Nephron (organoid): ENCODE measurements at regions not wholly inside any gene's neighbourhood (a gene's known extent, or its start where the extent isn't known, plus 50 kb on each side); places are given as distances from the start of the nearest gene placed in this dataset.

ENCODE experiments used
- H3K27ac Mint-ChIP-seq, 3 experiments: 2 replicates each; pipeline ENCODE4 v1.8.0; 2020; ENCODE audit warnings: mixed read lengths in 3 of 3, mild to moderate bottlenecking in 2 of 3, moderate library complexity in 1 of 3
- H3K27me3 Mint-ChIP-seq: 2 replicates; pipeline ENCODE4 v1.8.0; 2021; ENCODE audit warnings: low read depth, mild to moderate bottlenecking, moderate library complexity, mixed read lengths
- H3K36me3 Mint-ChIP-seq: 2 replicates; pipeline ENCODE4 v1.8.0; 2020; ENCODE audit warnings: low read depth, mixed read lengths
- H3K4me1 Mint-ChIP-seq: 2 replicates; pipeline ENCODE4 v1.8.0; 2020; ENCODE audit warnings: mixed read lengths
- H3K4me3 Mint-ChIP-seq, 3 experiments: 2 replicates each; pipeline ENCODE4 v1.8.0; 2020; ENCODE audit warnings: mild to moderate bottlenecking in 3 of 3, mixed read lengths in 3 of 3, moderate library complexity in 2 of 3
- H3K9me3 Mint-ChIP-seq: 2 replicates; pipeline ENCODE4 v1.8.0; 2020; ENCODE audit warnings: mixed read lengths
- TF ChIP-seq, protein P1 (sequence below), 3 experiments: fragments of 200-600 bp; sonication (generic); IDR thresholded peaks; one replicate each; pipeline ENCODE4 v1.5.0; 2021; ENCODE audit warnings: antibody characterized with exemption in 3 of 3; ENCODE audit not compliant: unreplicated experiment in 3 of 3

DNA sequence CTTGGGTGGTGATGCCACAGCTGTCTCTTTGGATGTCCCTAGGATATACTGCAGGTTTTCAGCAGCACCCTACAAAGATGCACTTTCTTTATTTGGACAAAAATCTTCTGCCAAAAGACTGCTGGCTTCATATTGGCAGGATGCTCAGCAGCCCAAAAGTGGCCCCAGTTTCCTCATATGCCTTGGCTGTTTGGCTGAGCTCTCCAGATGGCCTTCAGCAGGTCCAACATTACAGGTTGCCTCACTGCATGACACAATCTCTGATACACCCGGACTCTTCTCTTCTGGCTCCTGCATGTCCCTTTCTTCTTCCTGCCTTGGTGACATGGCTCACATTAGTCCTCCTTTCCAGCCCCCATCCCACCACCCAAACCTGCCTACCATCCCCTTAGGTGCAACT, 323.7 kb upstream of the CDH4 start:
- Mint-ChIP-seq H3K4me3 (no peak overlapping the region), H3K36me3 (no peaks in the 10 kb centered on the region), H3K27ac (no peak overlapping the region), H3K27me3 (peaks cover 30% of the 10 kb centered on the region), H3K4me1 (no peaks in the 10 kb centered on the region), H3K9me3 (no peaks in the 10 kb centered on the region)
- TF ChIP-seq, protein P1, sequence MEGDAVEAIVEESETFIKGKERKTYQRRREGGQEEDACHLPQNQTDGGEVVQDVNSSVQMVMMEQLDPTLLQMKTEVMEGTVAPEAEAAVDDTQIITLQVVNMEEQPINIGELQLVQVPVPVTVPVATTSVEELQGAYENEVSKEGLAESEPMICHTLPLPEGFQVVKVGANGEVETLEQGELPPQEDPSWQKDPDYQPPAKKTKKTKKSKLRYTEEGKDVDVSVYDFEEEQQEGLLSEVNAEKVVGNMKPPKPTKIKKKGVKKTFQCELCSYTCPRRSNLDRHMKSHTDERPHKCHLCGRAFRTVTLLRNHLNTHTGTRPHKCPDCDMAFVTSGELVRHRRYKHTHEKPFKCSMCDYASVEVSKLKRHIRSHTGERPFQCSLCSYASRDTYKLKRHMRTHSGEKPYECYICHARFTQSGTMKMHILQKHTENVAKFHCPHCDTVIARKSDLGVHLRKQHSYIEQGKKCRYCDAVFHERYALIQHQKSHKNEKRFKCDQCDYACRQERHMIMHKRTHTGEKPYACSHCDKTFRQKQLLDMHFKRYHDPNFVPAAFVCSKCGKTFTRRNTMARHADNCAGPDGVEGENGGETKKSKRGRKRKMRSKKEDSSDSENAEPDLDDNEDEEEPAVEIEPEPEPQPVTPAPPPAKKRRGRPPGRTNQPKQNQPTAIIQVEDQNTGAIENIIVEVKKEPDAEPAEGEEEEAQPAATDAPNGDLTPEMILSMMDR (IDR thresholded peaks at IDR 0.05; ENCODE audit: unreplicated experiment in 3 of 3) = no peak

DNA sequence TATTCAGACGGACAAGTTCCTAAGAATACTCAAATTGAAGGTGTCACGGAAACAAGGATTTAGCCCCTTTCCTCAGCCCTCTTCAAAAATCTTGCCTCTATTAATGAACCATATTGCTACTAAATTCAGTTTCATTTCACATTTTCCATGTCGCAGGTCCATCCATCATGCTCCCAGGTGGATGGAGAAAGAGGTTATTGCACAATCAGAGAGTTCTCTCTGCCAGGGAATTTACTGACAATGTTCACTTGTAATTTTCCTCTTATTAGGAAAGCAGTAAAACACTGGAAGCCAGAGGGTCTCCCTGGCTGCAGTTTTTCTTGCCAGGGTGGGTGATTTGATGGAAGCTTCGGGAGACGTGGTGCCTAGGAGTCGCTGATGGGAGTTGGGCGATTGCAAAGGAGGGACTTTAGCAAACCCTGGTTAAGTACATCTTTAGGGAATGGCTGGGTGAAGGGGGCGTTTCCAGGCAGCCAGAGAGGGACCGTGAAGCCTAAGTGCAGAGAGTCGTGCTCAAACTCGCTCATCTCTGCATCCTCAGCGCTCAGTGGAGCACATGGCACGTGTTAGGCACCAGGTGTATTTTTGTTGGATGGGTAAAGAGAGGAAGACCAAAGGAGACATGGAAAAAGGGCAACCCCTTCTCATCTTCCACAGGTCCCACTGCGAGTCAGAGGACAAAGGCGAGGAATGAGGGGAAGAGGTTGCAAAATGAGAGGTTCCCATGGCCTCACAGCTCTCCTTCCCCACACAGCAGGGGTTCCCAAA, 321.9 kb upstream of the CDH4 start:
- peaks cover 35% of the 10 kb centered on the region for H3K27me3 Mint-ChIP-seq
- no peak overlapping the region for H3K27ac Mint-ChIP-seq
- TF ChIP-seq, protein P1 (IDR thresholded peaks at IDR 0.05; ENCODE audit: unreplicated experiment in 3 of 3) = no peak
- no peaks in the 10 kb centered on the region for H3K36me3 Mint-ChIP-seq
- H3K4me1 Mint-ChIP-seq = no peaks in the 10 kb centered on the region
- H3K9me3 Mint-ChIP-seq = no peaks in the 10 kb centered on the region
- no peak overlapping the region for H3K4me3 Mint-ChIP-seq

DNA sequence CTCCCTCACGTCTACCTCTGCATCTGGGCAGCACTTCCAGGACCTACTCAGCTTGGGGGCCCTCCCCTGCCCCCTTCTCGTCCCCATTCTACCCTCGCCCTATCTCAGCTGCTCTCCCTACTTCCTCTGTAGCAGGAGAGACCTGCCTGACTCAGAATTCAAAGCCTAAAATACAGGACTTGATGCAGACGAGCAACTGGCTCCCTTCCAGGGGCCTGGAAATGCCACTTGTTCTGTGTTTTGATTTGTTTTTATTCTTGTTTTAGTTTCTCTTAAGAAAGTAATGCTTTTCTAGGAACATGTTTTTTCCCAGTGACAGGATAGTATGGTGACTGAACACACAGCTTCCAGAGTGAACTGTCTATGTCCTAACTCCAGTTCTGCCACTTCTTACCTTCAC, 320.4 kb upstream of the CDH4 start:
- no peak overlapping the region for H3K4me3 Mint-ChIP-seq
- TF ChIP-seq, protein P1 (IDR thresholded peaks at IDR 0.05; ENCODE audit: unreplicated experiment in 3 of 3) = no peak
- no peaks in the 10 kb centered on the region for H3K9me3 Mint-ChIP-seq
- H3K27me3 Mint-ChIP-seq = peaks cover 41% of the 10 kb centered on the region
- H3K27ac Mint-ChIP-seq = no peak overlapping the region
- H3K36me3 Mint-ChIP-seq = no peaks in the 10 kb centered on the region
- H3K4me1 Mint-ChIP-seq = no peaks in the 10 kb centered on the region

DNA sequence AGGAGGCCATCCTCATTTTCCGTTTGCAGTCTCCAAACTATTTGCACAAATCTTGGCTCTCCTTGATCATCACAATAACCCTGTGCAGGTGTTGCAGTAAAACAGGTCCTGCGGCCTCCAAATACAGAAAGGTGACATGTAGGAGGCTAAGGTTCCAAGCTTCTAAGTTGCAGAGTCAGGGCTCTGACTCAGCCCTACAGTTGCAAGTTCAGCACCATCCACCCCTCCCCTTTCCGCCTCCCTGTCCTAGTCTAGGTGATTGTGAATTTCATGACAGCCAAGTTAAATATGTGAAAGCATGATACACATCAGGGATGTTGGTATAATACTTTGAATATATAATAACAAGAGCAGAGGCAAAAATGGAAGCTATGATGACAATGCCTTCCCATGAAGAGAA, 317.3 kb upstream of the CDH4 start:
- Mint-ChIP-seq H3K4me3 (no peak overlapping the region), H3K36me3 (no peaks in the 10 kb centered on the region), H3K9me3 (no peaks in the 10 kb centered on the region), H3K27ac (no peak overlapping the region), H3K27me3 (peaks cover 44% of the 10 kb centered on the region), H3K4me1 (no peaks in the 10 kb centered on the region)
- TF ChIP-seq, protein P1 (IDR thresholded peaks at IDR 0.05; ENCODE audit: unreplicated experiment in 3 of 3) = no peak

DNA sequence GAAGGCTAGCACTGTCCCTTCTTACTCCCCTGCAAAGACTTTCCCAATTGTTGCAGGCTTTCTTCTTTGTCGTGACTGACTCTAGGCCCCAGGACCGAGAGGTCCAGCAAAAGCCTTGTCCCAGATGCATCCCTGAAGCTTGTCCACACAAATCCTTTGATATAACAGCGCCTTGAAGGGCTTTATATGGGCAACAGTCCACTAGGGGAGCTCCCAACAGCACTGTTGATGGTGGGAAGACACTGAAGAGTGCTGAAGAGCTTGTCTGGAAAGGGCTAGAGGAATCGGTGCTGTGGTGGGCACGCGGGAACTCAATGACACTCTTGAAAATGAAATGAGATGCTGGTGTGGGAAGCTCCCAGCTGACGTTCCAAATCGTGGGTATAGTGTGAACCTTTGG, 316.1 kb upstream of the CDH4 start:
- TF ChIP-seq, protein P1 (IDR thresholded peaks at IDR 0.05; ENCODE audit: unreplicated experiment in 3 of 3) = no peak

DNA sequence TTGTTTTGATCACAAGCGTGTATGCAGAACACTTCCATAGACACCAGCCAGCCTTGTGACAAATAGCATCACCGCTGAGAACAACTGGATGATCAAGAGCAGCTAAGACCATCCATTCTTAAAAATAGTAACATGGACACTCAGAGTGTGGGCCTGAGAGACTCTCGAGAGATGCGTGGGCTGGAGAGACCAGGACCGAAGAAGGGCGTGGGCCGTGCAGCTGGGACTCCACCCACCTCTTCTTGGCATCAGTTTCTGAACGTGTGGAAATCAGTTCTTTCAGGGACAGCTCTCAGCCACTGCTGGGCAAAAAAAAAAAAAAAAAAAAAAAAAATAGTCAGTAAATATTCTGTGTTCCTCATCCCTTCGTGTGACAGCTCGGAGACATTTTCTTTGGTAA, 314.5 kb upstream of the CDH4 start:
- TF ChIP-seq, protein P1 (IDR thresholded peaks at IDR 0.05; ENCODE audit: unreplicated experiment in 3 of 3) = no peak
- H3K27ac Mint-ChIP-seq = no peak overlapping the region
- no peaks in the 10 kb centered on the region for H3K36me3 Mint-ChIP-seq
- H3K4me1 Mint-ChIP-seq = no peaks in the 10 kb centered on the region
- peaks cover 39% of the 10 kb centered on the region for H3K27me3 Mint-ChIP-seq
- no peaks in the 10 kb centered on the region for H3K9me3 Mint-ChIP-seq
- H3K4me3 Mint-ChIP-seq = no peak overlapping the region

More for the DNA sequence above, 316.1 kb upstream of the CDH4 start:
- no peaks in the 10 kb centered on the region for H3K9me3 Mint-ChIP-seq
- no peak overlapping the region for H3K4me3 Mint-ChIP-seq
- no peak overlapping the region for H3K27ac Mint-ChIP-seq
- no peaks in the 10 kb centered on the region for H3K36me3 Mint-ChIP-seq
- no peaks in the 10 kb centered on the region for H3K4me1 Mint-ChIP-seq
- H3K27me3 Mint-ChIP-seq = peaks cover 40% of the 10 kb centered on the region
